Trophoblast cell (in vitro differentiated cells and primary cell): ENCODE measurements at regions not wholly inside any gene's neighbourhood (a gene's known extent, or its start where the extent isn't known, plus 50 kb on each side); places are given as distances from the start of the nearest gene placed in this dataset.

Experiments
- DNase-seq, 2 donors: peaks; one replicate each; pipeline ENCODE4 v3.0.0-alpha.2; 2016
- H2AFZ ChIP-seq: 2 replicates; pipeline ENCODE4 v1.6.1; 2013; ENCODE audit warnings: low read length, moderate library complexity, mild to moderate bottlenecking; ENCODE audit not compliant: insufficient read depth, poor library complexity
- H2AK5ac ChIP-seq: 2 replicates; pipeline ENCODE4 v1.6.1; 2013; ENCODE audit warnings: mild to moderate bottlenecking, low read length
- H2BK120ac ChIP-seq: 2 replicates; pipeline ENCODE4 v1.6.1; 2013; ENCODE audit warnings: low read length, mild to moderate bottlenecking, moderate library complexity; ENCODE audit not compliant: insufficient read depth, poor library complexity
- H2BK12ac ChIP-seq: 2 replicates; pipeline ENCODE4 v1.6.1; 2013; ENCODE audit warnings: mild to moderate bottlenecking, low read length, moderate library complexity
- H2BK5ac ChIP-seq: 2 replicates; pipeline ENCODE4 v1.6.1; 2013; ENCODE audit warnings: low read length, low read depth, moderate library complexity, mild to moderate bottlenecking; ENCODE audit not compliant: poor library complexity
- H3K14ac ChIP-seq: 2 replicates; pipeline ENCODE4 v1.6.1; 2013; ENCODE audit warnings: mild to moderate bottlenecking, low read length
- H3K18ac ChIP-seq: 2 replicates; pipeline ENCODE4 v1.6.1; 2013; ENCODE audit warnings: mild to moderate bottlenecking, low read length
- H3K23ac ChIP-seq: 2 replicates; pipeline ENCODE4 v1.6.1; 2013; ENCODE audit warnings: low read length
- H3K27ac ChIP-seq: 2 replicates; pipeline ENCODE4 v1.5.1; 2013; ENCODE audit warnings: low read depth, mild to moderate bottlenecking, inconsistent platforms, low read length, moderate library complexity
- H3K27me3 ChIP-seq: 2 replicates; pipeline ENCODE4 v1.6.1; 2013; ENCODE audit warnings: inconsistent platforms, mild to moderate bottlenecking, low read length, moderate library complexity; ENCODE audit not compliant: insufficient read depth
- H3K36me3 ChIP-seq, 2 experiments: 1 replicate in 1 of 2; 2 replicates in 1 of 2; pipeline ENCODE4 v1.6.1; 2013; ENCODE audit warnings: low read length in 2 of 2, mild to moderate bottlenecking in 2 of 2, moderate library complexity in 1 of 2; ENCODE audit not compliant: insufficient read depth in 2 of 2, control insufficient read depth in 1 of 2
- H3K4ac ChIP-seq: 2 replicates; pipeline ENCODE4 v1.6.1; 2013; ENCODE audit warnings: low read depth, mild to moderate bottlenecking, low read length, moderate library complexity
- H3K4me1 ChIP-seq, 2 experiments: 1 replicate in 1 of 2; 2 replicates in 1 of 2; pipeline ENCODE4 v1.6.1; 2013; ENCODE audit warnings: low read length in 2 of 2, mild to moderate bottlenecking in 2 of 2, moderate library complexity in 1 of 2; ENCODE audit not compliant: insufficient read depth in 2 of 2, control insufficient read depth in 1 of 2
- H3K4me2 ChIP-seq: 2 replicates; pipeline ENCODE4 v1.6.1; 2013; ENCODE audit warnings: inconsistent platforms, mild to moderate bottlenecking, low read length, moderate library complexity
- H3K4me3 ChIP-seq: 2 replicates; pipeline ENCODE4 v1.5.1; 2013; ENCODE audit warnings: mild to moderate bottlenecking, low read depth, low read length, inconsistent platforms
- H3K79me1 ChIP-seq: one replicate; pipeline ENCODE4 v1.6.1; 2013; ENCODE audit warnings: low read length
- H3K79me2 ChIP-seq: 2 replicates; pipeline ENCODE4 v1.6.1; 2013; ENCODE audit warnings: low read length, mild to moderate bottlenecking; ENCODE audit not compliant: control insufficient read depth, insufficient read depth, poor library complexity
- H3K9ac ChIP-seq: 2 replicates; pipeline ENCODE4 v1.6.1; 2013; ENCODE audit warnings: mild to moderate bottlenecking, low read length
- H3K9me3 ChIP-seq: 2 replicates; pipeline ENCODE4 v1.6.1; 2013; ENCODE audit warnings: low read depth, mild to moderate bottlenecking, control low read depth, inconsistent platforms, low read length; ENCODE audit not compliant: insufficient read depth
- H4K12ac ChIP-seq: 2 replicates; pipeline ENCODE4 v1.6.1; 2013; ENCODE audit warnings: low read depth, mild to moderate bottlenecking, low read length, moderate library complexity
- H4K8ac ChIP-seq: 2 replicates; pipeline ENCODE4 v1.6.1; 2013; ENCODE audit warnings: low read depth, mild to moderate bottlenecking, low read length, moderate library complexity
- H4K91ac ChIP-seq: one replicate; pipeline ENCODE4 v1.6.1; 2013; ENCODE audit warnings: low read depth, mild to moderate bottlenecking, low read length, moderate library complexity
- WGBS: extraction: QIAGEN DNeasy Blood & Tissue Kit; methylation state at CpG from one replicate; pipeline ENCODE4 v1.1.7; 2013; ENCODE audit warnings: missing lambda C conversion rate; ENCODE audit not compliant: insufficient read length, insufficient coverage; ENCODE audit errors: extremely low coverage; 5-methylcytosine and 5-hydroxymethylcytosine counted together

DNA sequence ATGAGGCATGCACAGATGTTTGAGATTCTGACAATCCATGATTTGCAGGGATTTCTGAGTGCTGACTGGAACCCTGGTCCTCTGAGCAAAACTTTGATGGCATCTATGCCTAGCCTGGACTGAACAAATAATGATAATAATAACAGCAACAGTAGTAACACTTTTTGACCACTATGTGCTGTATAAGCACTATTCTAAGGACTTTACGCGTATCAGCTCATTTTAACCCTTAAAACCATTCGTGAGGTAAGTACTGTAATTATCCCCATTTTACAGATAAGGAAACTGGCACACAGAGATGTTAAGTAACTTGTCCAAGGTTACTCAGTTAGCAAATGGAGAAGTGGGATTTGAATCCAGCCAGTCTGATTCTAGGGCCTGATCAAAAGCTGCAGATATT lies 168.4 kb downstream of the C11orf91 start:
- DNase-seq = no peak
- Histone ChIP-seq H4K8ac (no peak overlapping the region), H3K9ac (no peak overlapping the region), H2BK120ac (no peak overlapping the region), H2BK12ac (no peak overlapping the region), H4K12ac (no peak overlapping the region), H3K23ac (no peak overlapping the region), H3K79me1 (no peaks in the 10 kb centered on the region), H3K36me3 (no peaks in the 10 kb centered on the region), H3K18ac (no peak overlapping the region), H3K4me1 (no peaks in the 10 kb centered on the region), H3K14ac (no peak overlapping the region), H3K79me2 (no peaks in the 10 kb centered on the region), H3K27ac (no peak overlapping the region), H3K9me3 (peaks cover 3% of the 10 kb centered on the region), H2AFZ (no peak overlapping the region), H2AK5ac (no peak overlapping the region), H4K91ac (no peak overlapping the region), H3K4me2 (no peak overlapping the region), H3K4me3 (no peak overlapping the region), H2BK5ac (no peak overlapping the region), H3K27me3 (no peaks in the 10 kb centered on the region), H3K4ac (no peak overlapping the region)
- WGBS = no CpG with 5 or more reads among the region's 3 CpGs

DNA sequence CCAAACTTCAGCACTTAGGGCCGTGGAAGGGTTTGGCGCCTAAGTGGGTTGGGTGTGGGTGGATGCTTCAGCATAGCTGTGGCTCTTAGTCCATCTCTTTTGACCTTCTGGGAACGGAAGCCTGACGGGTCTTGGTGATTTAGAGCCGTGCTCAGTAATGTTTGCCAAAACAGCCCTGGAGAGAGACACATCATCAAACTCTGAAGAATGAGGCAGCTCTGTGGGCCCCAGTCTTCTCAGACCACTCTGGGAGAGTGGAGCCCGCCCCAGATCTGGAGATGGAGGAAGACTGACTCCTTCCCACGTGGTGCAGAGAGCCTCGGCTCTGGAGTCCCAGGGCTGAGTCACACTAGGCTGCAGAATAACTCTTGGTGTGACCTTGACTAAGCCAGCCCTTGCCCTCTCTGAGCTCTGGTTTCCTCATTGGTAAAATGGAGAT lies 168.9 kb downstream of the C11orf91 start:
- no peaks in the 10 kb centered on the region for H3K4me1 ChIP-seq
- no peak overlapping the region for H3K23ac ChIP-seq
- H3K9me3 ChIP-seq = peaks cover 3% of the 10 kb centered on the region
- H4K91ac ChIP-seq = no peak overlapping the region
- H3K14ac ChIP-seq = no peak overlapping the region
- H3K4me2 ChIP-seq = no peak overlapping the region
- H3K27me3 ChIP-seq = no peaks in the 10 kb centered on the region
- no peaks in the 10 kb centered on the region for H3K79me1 ChIP-seq
- H3K27ac ChIP-seq = no peak overlapping the region
- H3K36me3 ChIP-seq = no peaks in the 10 kb centered on the region
- H3K79me2 ChIP-seq = no peaks in the 10 kb centered on the region
- H4K8ac ChIP-seq = no peak overlapping the region
- no peak overlapping the region for H4K12ac ChIP-seq
- no peak overlapping the region for H2BK120ac ChIP-seq
- no peak for DNase-seq
- H2BK5ac ChIP-seq = no peak overlapping the region
- H3K18ac ChIP-seq = no peak overlapping the region
- no peak overlapping the region for H3K4me3 ChIP-seq
- H3K9ac ChIP-seq = no peak overlapping the region
- H2AK5ac ChIP-seq = no peak overlapping the region
- no peak overlapping the region for H2BK12ac ChIP-seq
- no peak overlapping the region for H3K4ac ChIP-seq
- no CpG with 5 or more reads among the region's 8 CpGs for WGBS
- H2AFZ ChIP-seq = no peak overlapping the region

DNA sequence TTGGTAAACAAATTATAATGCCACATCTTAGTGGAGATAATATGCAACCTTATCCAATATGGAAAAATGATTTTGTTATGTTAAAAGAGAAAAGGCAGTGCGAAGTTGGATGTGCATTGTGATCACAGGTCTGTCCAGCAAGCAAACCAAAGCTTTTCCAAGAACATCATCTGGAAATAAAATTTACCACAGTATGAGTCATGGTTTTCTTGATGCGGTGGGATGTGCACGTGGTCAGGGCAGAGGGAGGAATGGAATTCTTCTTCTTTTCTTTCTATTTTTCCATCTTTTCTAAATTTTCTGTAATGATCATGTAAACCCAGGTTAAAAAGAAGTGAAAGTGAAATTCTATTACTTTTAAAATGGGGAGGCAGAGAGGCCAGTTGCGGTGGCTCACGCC lies 169.8 kb downstream of the C11orf91 start:
- no peaks in the 10 kb centered on the region for H3K79me1 ChIP-seq
- no peak overlapping the region for H2BK12ac ChIP-seq
- H3K23ac ChIP-seq = no peak overlapping the region
- no peak for DNase-seq
- no peak overlapping the region for H3K27ac ChIP-seq
- H2AFZ ChIP-seq = no peak overlapping the region
- H3K79me2 ChIP-seq = no peaks in the 10 kb centered on the region
- H3K14ac ChIP-seq = no peak overlapping the region
- no peak overlapping the region for H3K4ac ChIP-seq
- no peak overlapping the region for H2BK5ac ChIP-seq
- no peak overlapping the region for H3K4me3 ChIP-seq
- WGBS = no CpG with 5 or more reads among the region's 5 CpGs
- H4K91ac ChIP-seq = no peak overlapping the region
- no peak overlapping the region for H3K4me2 ChIP-seq
- H3K18ac ChIP-seq = no peak overlapping the region
- no peaks in the 10 kb centered on the region for H3K4me1 ChIP-seq
- peaks cover 3% of the 10 kb centered on the region for H3K9me3 ChIP-seq
- H2BK120ac ChIP-seq = no peak overlapping the region
- no peaks in the 10 kb centered on the region for H3K27me3 ChIP-seq
- H4K8ac ChIP-seq = no peak overlapping the region
- H3K36me3 ChIP-seq = no peaks in the 10 kb centered on the region
- H3K9ac ChIP-seq = no peak overlapping the region
- no peak overlapping the region for H2AK5ac ChIP-seq
- H4K12ac ChIP-seq = no peak overlapping the region

DNA sequence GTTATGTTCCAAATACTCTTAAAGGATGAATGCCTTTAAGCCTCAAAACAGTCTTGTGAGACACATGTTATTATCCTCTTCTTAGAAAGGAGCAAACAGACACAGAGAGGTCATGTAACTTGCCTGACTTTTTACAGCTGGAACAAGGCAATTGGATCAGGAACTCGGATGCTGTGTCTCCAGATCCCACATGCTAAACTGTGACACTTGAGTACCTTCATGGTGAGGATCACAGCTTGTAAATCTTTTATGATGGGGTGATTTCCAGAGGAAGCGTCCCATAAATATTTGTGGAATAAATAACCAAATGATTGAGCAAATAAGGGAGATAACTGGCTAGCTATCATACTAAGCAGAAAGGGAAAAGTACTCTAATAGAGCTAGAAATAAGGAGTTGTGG lies 171.2 kb downstream of the C11orf91 start:
- no peaks in the 10 kb centered on the region for H3K4me1 ChIP-seq
- DNase-seq = no peak
- H3K14ac ChIP-seq = no peak overlapping the region
- H2AFZ ChIP-seq = no peak overlapping the region
- no peak overlapping the region for H3K27ac ChIP-seq
- H2BK120ac ChIP-seq = no peak overlapping the region
- no peak overlapping the region for H2BK5ac ChIP-seq
- no peak overlapping the region for H2AK5ac ChIP-seq
- no peaks in the 10 kb centered on the region for H3K36me3 ChIP-seq
- H4K8ac ChIP-seq = no peak overlapping the region
- H3K79me2 ChIP-seq = no peaks in the 10 kb centered on the region
- H4K12ac ChIP-seq = no peak overlapping the region
- no peaks in the 10 kb centered on the region for H3K27me3 ChIP-seq
- H3K79me1 ChIP-seq = no peaks in the 10 kb centered on the region
- no peak overlapping the region for H3K9ac ChIP-seq
- H2BK12ac ChIP-seq = no peak overlapping the region
- no peak overlapping the region for H3K4me2 ChIP-seq
- no peak overlapping the region for H3K23ac ChIP-seq
- no CpG with 5 or more reads among the region's 2 CpGs for WGBS
- H3K18ac ChIP-seq = no peak overlapping the region
- H3K9me3 ChIP-seq = no peaks in the 10 kb centered on the region
- H3K4me3 ChIP-seq = no peak overlapping the region
- H4K91ac ChIP-seq = no peak overlapping the region
- no peak overlapping the region for H3K4ac ChIP-seq
